AG08395 (cell line): ENCODE measurements at regions not wholly inside any gene's neighbourhood (a gene's known extent, or its start where the extent isn't known, plus 50 kb on each side); places are given as distances from the start of the nearest gene placed in this dataset.
A peak's percentile ranks its signal among the peaks of the same experiment; 100 is the strongest.
"Not testable (repeated sequence)": the region's sequence is repeated elsewhere in the genome, so short reads cannot be mapped to it uniquely, and the experiment has no call there.

Experiments
- DNase-seq: peaks from one replicate; pipeline ENCODE4 v3.0.0; 2012; ENCODE audit warnings: mixed read lengths, low spot score

DNA sequence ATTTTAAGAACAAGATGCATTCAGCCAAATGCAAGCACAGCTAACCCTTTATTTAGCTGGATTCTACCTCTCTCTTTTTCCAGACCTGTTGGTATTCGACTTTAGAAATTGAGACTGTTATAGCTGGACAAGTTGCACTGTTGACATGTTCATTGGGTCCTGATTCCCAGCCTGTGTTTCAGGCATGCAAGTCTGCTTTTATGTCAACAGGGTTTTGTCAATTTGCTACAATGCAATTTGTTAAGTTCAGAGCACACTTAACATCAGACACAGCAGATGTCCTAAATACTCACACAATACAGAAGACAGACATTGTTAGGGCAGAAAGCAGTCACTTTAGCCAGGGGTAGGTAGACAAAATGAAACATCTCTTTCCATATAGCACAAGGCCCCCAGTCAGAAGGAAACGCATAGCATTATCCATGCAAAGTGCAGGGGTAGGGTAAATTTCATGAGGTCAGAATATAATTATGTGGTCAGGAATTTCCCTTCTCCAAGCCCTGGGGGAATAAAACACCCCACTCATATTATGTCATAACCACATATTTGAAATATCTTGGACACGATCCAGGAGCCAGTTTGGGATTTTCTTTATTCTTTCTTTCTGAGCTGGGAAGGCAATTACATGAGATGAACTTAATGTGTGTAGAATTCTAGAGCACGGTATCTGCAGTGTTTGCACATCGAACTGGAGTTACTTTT, 504.1 kb downstream of the NTRK3 start:
- DNase-seq = peak; percentile 84

DNA sequence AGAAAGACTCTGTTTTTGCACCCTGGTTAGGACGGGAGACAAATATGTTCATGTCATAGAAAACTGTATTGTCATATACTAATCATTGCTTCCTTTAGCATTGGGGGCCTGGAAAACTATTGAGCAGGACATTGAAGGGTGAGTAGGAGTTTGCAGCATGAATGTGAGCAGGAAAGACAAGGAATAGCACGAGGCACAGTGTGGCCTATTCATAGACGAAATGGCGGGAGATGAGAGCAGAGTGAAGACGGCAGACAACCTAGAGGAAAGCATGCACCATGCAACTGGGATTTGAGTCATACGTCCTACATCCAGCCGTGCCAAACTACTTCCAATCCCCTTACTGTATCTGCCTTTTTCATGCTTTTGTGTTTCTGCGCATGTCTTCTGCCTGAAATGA, 508.1 kb downstream of the NTRK3 start:
- DNase-seq = no peak

DNA sequence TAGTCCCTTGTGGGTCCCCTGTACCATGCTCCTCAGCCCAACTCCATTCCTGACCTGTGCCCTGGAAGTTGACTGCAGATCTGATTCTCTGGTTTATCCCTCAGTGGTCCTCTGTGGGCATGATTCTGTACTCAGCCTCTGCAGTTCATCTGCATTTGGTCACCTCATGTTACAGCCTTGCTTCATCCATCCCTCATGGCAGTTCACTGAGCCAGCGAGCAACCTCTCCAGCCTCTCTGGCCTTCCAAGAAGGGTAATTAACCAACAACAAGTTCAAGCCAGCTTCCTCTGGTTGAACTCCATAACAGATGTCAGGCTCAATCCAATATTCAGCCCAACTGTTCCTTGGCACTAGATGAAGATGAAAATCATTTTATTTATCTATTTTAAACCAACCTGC, 509.5 kb downstream of the NTRK3 start:
- DNase-seq = no peak

DNA sequence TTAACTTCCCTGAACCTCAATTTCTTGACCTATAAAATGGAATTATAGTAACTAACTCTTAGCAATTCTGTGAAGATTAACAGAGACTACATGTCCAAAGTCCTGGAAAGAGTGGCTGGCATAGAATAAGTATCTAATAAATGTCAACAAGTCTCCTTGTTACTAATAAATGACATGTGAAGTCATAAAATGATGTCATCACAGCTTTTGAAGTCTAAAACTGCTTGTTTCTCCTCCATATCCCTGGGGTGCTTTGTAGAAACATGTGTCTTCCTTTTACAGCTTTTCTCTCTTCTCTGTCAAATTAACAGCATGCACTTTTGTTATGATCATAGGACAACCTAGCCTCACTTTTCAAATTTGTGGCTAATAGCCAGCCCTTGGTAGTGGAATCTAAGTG, 510.2 kb downstream of the NTRK3 start:
- DNase-seq = no peak

DNA sequence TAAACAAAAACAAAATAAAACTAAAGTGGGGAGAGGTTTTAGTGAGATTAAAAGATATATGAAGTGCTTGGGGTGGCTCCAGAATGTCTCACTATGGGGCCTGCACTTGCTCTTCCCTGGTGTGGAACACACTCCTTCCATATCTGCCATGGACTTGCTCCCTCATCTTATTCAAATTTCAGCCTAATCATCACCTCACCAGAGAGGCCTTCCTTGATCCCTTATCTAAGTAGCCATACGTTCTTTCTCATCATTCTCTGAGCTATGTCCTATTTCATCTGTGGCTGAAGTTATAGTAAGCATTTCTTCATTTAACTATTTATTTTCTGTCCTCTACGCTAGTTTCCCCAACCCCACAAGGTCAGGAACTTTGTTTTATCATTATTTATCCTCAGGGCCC, 511.7 kb downstream of the NTRK3 start:
- DNase-seq = no peak

DNA sequence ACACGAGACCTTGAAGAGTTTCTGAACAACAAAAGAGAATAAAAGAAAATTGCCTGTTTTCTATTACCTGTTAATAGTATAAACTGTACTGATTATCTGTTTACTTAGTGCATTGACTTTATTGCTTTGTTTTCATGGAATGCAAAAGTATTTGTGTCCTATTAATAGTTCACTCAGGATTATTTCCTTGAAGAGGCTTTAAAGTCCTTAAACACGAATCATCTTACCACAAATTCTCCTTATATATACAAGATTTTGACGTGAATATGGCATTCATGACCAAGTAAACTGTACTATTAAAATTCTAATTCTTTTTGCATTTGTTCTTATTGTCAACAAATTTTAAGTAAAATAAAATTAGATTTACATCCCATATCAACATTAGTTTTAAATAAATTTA, 513.0 kb downstream of the NTRK3 start:
- peak; percentile 57 for DNase-seq

DNA sequence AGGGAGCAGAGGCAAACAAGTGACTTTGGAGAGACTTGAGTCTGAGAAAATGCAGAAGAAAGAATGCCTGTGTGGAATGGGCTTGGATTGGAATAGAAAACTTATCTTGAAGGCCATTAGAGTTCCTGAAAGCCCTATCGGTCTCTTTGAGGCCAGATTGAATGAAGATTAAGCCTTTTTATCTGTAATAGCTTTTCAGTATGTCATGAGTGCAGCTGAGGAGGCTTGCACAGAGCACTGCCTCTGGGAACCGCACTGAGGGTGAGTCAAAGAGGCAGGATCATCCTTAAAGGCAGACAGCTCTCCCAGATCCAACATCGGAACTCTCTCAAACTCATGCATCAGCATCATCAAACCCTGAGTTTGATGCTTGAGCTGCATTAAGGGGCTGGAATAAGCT, 515.2 kb downstream of the NTRK3 start:
- DNase-seq = no peak

DNA sequence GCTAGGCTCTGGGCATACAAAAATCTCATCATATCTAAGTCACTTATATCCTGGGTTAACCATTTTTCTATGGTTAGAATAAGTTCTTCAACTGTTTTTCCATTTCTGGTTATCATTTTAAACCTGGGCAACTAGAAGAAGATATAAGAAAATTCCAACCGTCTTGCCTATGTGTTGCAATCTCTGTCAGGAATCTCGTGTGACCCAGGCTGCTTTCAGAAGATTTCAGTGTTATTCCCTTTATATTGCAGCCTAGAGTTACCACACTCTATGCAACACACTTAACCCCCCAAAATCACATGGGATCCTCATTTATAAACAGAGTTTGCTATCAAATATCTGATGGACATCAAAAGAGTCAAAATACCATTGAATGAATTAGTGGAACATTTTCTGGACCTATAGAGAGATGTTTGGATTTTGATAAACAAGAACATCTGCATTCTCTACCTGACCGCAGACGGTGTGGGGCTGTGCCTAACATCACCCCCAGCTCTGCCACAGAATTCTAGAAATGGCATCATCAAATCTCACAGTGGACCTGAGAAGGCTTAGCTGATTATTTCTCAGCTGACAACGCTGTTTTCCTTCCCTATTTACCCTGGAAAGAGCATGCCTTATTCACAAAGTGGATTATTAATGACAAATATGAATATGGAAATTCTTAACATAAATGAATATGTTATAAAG, 515.7 kb downstream of the NTRK3 start:
- DNase-seq = no peak

DNA sequence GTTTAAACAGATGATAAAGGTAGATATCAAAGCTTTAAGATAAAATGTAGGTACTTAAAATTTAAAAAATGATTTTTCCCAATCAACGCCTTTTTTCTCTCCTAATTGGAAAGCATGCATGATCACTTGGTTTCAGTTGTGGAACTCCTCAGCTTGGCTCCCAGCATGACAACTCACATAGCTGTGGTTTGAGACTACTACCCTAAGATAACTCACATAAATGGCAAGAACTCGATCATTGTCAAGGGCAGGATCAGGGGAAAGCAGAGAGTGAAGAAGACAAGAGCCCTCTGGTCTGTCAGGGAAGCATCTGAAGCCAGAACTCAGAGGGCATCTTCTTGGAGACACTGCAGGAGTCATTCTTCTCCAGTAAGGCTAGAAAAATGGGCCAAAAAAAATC, 516.7 kb downstream of the NTRK3 start:
- DNase-seq = peak; percentile 25

DNA sequence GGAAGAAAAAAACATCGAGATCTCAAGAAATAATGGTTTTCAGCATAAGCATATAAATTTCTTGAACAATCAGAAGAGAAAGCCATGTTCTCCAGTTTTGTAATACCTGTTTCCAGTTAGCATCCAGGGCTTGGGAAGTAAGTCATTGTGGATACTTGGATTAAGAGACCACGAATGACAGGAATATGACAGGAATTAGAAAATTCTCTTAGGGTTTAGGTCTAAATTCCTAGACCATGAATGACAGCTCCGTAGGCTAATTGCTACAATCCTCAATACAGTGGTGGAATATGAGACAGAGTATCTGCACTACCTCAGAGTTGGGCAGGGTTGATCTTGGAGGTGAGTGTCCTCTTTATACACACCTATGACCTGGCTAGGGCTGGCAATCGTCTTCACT, 517.5 kb downstream of the NTRK3 start:
- DNase-seq = no peak

DNA sequence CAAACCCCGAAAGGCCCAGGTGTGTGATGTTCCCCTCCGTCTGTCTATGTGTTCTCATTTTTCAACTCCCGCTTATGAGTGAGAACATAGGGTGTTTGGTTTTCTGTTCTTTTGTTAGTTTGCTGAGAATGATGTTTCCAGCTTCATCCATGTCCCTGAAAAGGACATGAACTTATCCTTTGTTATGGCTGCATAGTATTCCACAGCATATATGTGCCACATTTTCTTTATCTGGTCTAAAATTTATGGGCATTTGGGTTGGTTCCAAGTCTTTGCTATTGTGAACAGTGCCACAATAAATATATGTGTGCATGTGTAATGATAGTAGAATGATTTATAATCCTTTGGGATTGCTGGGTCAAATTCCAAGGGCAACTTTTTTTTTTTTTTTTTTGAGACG, 519.1 kb downstream of the NTRK3 start:
- not testable (repeated sequence) for DNase-seq

DNA sequence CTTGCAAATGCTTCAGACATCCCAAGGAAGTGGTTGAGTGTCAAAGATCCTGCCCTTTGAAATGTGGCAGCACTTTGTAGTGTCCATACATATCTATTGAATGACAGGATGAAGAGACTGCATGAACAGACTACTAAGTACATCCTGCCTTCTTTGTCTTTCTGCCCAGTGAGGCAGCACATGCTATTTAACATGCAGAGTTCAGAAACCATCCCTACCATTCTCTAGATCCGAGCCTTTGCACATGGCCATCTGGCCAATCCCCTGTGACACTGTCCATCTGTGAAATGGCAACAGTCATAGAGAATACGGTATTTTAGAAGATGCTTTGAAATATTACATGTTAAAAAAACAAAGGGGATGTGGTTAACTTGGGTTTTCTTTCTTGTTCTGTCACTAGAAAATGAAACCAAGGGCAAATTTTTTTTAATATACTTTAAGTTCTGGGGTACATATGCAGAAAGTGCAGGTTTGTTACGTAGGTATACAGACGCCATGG, 519.6 kb downstream of the NTRK3 start:
- DNase-seq = no peak

DNA sequence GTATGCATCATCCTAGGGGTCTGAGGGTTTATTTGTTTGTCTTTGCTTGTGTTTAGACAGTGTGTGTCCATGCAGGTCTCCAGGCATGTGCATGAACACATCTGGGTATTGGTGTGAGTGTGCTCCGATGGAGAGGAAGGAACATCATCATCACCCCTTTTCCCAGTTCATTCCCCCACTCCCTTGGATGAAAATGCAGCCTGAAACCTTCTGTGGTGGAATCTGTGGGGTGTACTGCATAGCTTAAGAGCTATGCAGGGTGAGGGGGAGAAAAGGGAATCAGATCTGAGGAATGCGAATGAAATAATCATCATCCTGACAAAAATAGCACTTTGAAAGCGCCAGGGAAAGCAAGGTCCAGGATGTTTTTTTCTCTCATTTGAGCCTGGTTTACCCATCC, 520.1 kb downstream of the NTRK3 start:
- DNase-seq = peak; percentile 29

DNA sequence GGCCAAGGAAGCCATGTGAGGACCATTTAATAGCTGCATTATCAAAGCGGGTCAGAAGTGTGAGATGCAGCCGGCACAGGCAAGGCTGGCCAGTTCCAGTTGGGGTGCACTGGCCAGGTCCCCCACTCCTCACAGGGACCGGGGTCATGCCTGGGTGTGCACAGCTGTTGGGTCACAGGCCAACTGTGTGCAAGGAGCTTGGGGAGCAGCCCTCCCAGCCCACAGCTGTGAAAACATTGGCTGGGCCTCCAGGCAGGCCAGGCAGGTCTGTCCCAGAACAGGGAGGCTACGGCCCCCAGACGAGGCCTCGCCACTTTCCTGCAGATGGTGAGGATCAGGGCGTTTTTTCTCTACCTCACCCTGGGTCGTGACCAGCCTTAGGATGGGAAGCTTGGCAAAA, 521.0 kb downstream of the NTRK3 start:
- no peak for DNase-seq

DNA sequence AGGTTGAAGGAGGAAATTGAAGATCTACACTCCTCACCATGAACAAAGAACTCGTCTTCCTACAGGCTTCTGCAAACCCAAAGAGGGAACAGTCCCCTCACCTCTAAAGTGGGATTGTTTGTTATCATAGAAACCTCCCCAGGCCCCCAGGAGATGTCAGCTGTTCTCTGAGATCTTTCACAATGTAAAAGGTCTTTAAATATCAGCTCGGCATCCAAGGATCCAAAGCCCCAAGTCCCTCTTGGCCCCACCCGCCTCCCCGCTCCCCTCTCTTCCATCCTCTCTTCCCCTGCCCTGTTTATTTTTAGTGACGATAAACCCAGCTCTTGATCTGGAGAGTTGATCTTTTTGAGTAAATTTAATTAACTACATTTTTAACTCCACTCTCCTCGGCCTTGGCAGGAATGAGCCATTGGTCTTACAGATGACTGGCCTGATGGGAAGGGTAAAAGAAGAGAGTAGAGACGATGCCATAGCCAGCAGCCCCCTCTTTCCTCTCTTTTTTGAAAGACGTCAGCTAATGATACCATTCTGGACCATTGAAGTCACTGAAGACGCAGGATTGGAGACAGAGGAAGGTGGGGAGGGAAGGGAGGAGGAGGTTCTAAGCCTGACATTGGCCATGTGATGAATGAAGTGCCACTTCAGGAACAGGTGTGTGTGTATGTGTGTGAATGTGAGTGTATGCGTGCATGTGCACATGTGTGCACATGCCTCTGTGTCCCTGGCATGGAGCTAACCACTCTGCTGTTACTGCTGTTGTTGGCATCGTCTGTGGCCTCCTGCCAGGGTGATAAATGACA, 521.8 kb downstream of the NTRK3 start:
- DNase-seq = no peak

DNA sequence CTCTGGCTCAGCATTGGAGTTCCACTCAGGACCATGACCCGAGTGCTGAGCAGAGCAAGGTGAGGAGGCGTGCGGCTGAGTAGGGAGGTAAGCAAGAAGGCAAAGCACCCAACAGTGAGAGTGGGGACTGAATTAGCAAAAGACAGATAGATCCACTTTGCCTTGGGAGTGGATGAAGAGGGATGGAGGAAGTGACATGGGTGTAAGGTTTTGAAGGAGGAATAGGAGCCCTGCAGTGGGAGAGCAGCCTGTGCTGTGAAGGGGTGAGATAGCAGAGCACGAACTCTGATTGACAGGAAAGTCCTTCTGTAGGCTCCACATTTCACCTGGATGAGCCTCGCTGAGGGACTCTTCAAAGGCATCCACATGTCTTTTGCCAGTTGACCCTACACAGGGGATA, 522.6 kb downstream of the NTRK3 start:
- no peak for DNase-seq

DNA sequence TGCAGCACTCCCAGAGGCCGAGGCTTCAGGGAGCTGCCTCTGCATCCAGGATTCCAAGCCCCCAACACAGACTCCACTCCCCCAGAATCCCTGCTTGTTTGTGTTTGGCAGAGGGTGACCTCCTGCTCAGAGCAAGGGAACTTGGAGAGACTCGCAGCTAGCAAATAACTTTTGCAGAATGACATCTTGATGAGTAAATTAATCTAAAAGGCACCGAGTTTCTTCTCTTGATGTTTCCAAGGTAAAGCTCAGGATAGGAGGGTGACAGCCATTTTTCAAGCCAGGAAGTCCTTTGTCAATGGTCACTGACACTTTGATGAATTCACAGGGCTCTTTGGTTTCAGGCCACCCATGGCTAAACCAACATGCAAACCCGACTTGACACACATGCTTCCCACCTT, 523.0 kb downstream of the NTRK3 start:
- DNase-seq = no peak

DNA sequence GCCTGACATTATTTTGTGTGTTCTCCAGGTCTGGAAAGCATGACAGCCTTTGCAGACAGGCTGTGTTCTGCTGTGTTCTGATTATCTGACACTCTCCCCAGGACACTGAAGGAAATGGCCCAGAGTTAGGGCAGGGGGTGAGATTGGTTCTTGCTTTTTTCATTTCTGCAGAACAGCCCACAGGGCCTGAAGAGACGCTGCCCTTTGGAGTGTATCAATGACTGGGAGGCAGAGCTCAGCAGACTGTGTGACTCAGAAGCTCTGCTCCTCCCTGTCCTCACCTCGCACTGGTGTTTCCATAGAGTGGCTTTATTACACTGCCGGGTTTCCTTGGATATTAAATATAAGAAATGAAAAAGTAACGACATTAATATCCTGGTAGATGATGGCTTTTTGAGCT, 523.6 kb downstream of the NTRK3 start:
- DNase-seq = peak; percentile 17

DNA sequence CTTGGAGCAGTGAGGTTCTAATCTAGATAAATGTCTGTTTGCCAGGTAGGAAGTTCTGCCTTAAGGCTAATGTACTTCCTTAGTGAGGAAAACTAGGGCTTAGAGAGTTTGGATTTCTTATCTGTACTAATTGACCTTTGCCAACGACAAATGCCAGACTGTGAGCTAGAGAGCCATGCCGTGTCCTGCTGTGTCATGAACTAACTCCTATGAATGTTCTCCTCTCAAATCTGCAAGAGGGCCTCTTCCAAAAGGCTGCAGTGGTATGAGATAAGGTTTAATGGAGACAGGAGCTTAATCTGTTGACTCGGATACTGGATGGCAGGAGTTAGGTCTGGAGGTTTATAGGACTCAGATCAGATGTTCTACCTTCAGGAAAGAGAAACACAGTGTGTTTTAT, 524.9 kb downstream of the NTRK3 start:
- no peak for DNase-seq

DNA sequence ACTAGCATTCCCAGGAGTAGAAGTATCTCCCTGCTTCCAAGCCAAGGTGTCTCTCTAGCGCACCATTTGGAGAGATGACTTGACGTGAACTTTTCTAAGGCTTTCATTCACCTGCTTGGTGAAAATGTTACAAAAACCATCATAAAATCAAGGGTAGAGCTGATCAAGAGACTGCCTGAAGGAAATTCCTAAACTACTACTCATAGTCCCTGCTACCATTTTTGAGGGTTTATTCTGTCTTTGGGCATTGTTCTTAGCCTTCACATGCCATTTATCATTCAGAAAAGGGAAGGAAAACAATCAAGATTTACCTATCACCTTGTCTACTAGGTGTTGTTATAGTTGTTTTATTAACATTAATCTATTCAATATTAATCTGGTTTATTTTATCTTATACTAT, 525.8 kb downstream of the NTRK3 start:
- DNase-seq = no peak

DNA sequence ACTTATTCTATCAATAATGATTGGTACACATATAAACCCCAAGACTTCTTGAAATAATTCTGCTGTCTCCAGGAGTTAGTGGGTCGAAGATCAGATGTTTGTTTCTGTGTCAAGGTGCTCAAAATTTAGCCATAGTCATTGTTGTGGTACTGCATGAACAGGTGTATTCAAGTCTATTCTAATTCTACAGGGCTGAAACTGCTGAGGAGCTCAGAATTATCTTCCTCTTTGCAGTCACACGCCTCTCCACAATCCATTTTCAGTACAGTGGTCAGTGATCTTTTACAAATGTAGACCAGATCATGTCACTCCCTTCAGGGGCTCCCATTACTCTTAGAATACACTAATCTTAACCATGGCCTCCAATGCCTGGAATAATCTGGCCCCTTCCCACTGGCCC, 527.5 kb downstream of the NTRK3 start:
- no peak for DNase-seq

DNA sequence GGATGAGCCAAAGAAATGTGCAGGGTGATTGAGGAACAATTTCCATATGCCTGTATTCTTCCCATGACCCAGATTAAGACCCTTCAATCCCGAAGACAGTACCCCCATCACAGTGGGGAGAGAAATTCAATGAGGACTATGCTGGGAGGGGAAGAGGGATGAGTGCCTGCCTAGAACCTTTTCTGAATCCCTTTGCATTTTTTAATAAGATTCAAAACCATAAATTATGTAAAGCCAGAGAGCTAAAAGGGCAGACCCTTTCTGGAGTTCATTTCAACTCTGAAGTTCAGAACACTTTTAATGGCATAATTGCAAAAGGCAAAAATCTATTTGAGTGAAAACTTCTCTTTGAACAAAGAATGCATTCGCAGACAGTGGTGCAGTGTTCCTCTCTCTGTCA, 529.5 kb downstream of the NTRK3 start:
- DNase-seq = no peak

DNA sequence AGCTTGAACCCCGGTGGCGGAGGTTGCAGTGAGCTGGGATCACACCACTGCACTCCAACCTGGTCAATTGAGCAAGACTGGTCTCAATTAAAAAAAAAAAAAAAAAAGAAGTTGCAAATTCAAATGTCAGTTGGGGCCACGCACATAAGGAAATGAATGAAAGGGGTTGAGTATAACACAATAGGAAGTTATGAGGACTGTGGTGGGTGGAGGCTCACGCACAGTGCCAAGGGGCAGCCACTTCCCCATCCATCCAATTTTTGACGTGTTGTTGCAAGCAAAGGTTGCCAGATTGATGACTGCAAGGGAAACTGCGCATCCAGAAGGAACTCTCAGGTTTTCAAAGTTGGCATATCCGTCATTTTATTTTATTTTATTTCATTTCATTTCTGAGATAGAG, 532.2 kb downstream of the NTRK3 start:
- DNase-seq = no peak
